22Rv1 (cell line): ENCODE measurements at regions not wholly inside any gene's neighbourhood (a gene's known extent, or its start where the extent isn't known, plus 50 kb on each side); places are given as distances from the start of the nearest gene placed in this dataset.

Experiments used
- CTCF ChIP-seq: fragments of 450-650 bp; IDR thresholded peaks from 2 replicates; pipeline ENCODE4 v1.5.1; 2017; ENCODE audit warnings: mild to moderate bottlenecking
- ZFX ChIP-seq: fragments of 450-650 bp; IDR thresholded peaks from 2 replicates; pipeline ENCODE4 v1.6.1; 2017; ENCODE audit warnings: antibody characterized with exemption, borderline replicate concordance

GRCh38 chr17:62912363-62912762 is 53.7 kb upstream of the TANC2 start:
- TF ChIP-seq CTCF (no peak), ZFX (no peak)
